ENCODE measurements at regions not wholly inside any gene's neighbourhood (a gene's known extent, or its start where the extent isn't known, plus 50 kb on each side); places are given as distances from the start of the nearest gene placed in this dataset.
"Not testable (repeated sequence)": the region's sequence is repeated elsewhere in the genome, so short reads cannot be mapped to it uniquely, and the experiment has no call there.

DNA sequence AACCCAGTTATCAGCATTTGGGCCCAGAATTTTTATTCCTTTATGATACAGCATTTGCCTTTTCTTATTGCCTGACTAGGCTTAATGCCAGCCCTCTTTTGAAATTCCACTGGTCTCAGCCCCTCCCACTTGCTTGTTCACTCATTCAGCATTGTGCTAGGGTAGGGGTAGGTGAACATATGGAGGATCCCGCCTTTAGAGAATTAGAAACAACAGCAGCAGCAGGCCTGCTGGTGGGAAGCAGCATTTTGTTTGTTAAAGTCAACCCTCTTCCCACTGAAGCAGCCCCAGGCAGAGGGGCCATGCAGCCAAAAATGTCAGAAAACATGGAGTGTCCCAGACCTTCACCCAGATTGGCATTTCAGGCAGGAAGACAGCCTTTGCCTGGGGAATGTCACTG, 1355.2 kb downstream of the CDH8 start:
- TF ChIP-seq, protein P1, sequence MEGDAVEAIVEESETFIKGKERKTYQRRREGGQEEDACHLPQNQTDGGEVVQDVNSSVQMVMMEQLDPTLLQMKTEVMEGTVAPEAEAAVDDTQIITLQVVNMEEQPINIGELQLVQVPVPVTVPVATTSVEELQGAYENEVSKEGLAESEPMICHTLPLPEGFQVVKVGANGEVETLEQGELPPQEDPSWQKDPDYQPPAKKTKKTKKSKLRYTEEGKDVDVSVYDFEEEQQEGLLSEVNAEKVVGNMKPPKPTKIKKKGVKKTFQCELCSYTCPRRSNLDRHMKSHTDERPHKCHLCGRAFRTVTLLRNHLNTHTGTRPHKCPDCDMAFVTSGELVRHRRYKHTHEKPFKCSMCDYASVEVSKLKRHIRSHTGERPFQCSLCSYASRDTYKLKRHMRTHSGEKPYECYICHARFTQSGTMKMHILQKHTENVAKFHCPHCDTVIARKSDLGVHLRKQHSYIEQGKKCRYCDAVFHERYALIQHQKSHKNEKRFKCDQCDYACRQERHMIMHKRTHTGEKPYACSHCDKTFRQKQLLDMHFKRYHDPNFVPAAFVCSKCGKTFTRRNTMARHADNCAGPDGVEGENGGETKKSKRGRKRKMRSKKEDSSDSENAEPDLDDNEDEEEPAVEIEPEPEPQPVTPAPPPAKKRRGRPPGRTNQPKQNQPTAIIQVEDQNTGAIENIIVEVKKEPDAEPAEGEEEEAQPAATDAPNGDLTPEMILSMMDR (conservative IDR thresholded peaks at IDR 0.05; ENCODE audit: control insufficient read depth, insufficient read depth, low read depth, low read length) = no peak
- no peak for DNase-seq (ENCODE audit: low read depth)
- H3K4me3 ChIP-seq (ENCODE audit: control insufficient read depth, low read depth, low read length) = no peak overlapping the region

DNA sequence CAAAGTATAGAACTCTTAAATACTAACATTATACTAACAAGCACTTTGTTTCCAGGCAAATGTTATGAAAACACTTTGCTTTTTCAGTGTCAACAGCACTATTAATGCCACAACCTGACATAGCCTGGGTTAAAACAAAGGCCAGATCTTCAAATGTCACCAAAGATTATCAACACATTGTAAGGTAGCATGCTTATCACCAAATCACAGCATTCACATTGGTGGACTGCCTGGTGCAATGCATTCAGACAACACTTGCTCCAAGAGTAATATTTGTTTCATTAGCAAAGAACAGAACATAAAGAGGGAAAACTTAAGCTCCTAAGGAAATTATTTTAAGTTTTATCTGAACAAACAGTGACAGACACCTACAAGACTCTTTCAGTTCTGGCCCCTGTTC, 1361.2 kb downstream of the CDH8 start:
- TF ChIP-seq, protein P1 (conservative IDR thresholded peaks at IDR 0.05; ENCODE audit: control insufficient read depth, insufficient read depth, low read depth, low read length) = no peak
- DNase-seq (ENCODE audit: low read depth) = no peak
- H3K4me3 ChIP-seq (ENCODE audit: control insufficient read depth, low read depth, low read length) = no peak overlapping the region

DNA sequence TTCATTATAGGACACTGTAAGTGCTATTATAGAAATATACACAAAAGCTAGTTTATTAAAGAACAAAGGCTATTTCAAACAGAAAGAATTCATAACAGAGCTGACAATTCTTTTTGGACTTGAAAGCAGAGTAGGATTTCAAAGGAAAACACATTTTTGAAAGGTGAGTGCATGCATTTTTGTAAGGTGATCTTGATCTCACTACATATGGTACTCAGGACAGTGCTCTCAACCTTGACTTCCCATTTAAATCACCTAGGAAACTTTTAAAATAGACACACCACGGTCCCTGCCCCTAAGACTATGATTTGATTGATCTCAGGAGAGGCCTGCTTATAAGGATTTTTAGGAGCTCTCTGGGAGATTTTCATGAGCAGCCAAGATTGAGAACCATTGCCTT, 1362.0 kb downstream of the CDH8 start:
- TF ChIP-seq, protein P1 (conservative IDR thresholded peaks at IDR 0.05; ENCODE audit: control insufficient read depth, insufficient read depth, low read depth, low read length) = no peak
- DNase-seq (ENCODE audit: low read depth) = no peak
- no peak overlapping the region for H3K4me3 ChIP-seq (ENCODE audit: control insufficient read depth, low read depth, low read length)

DNA sequence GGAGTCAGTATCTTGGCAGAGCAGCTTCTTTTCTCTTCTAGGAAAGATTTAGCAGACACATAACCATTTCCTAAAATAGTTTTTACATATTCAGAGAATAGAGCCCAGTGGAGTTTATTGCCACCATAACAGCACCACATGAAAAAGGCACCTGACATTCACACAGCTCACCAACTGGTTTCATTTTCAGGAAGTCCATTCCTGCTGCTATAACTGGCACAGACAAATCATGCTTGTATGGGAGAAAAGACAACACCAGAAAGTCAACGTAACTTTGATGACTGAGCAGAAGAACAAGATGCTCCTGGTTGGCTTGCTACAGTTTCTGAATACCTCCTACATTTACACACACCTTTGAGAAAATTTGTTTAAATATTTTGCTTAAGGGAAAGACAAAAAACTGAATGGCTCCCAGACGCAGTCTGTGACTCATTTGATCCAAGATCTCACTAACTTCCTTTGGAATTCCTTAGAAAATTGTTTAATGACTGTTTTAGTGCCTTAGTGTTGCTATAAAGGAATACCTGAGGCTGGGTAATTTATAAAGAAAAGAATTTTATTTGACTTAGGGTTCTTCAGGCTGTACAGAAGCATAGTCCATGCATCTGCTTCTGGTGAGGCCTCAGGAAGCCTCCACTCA, 1380.6 kb downstream of the CDH8 start:
- no peak for DNase-seq (ENCODE audit: low read depth)
- TF ChIP-seq, protein P1 (conservative IDR thresholded peaks at IDR 0.05; ENCODE audit: control insufficient read depth, insufficient read depth, low read depth, low read length) = no peak
- no peak overlapping the region for H3K4me3 ChIP-seq (ENCODE audit: control insufficient read depth, low read depth, low read length)

DNA sequence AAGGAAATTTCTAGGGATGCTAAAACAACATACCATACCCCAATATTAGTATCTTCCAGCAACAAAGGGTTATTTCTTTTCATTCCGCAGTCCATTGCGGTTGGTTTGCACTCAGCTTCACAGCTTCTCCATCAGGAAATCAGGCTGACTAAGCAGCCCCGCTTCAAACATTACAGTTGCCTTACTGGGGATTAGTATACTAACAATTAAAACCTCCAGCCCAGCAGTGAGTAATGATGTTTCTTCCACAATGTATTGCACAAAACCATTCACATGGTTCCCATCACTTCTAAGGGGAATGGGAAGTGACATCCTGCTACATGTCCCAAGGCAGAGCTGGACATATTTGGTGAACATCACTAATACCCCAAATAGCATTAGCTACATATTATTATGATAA, 1384.9 kb downstream of the CDH8 start:
- H3K4me3 ChIP-seq (ENCODE audit: control insufficient read depth, low read depth, low read length) = no peak overlapping the region
- TF ChIP-seq, protein P1 (conservative IDR thresholded peaks at IDR 0.05; ENCODE audit: control insufficient read depth, insufficient read depth, low read depth, low read length) = no peak
- no peak for DNase-seq (ENCODE audit: low read depth)

DNA sequence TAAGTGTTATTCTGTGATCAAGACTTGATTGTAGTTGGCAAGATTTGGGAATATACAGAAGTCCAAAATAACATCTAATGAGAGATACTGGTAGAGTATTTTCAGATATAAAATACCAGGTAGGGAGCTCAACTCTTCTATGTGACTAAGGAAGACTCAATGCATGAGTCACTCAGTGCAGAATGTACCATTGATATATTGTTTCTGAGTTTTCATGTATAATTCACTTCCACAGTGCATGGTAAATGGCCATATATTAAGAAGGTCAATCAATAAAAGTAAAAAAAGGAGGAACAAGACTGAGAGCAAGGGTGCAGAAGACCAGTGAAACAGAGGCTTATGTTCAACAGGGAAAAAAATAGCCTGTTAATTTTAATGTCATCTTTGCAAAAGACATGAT, 1387.9 kb downstream of the CDH8 start:
- no peak for DNase-seq (ENCODE audit: low read depth)
- H3K4me3 ChIP-seq (ENCODE audit: control insufficient read depth, low read depth, low read length) = no peak overlapping the region
- TF ChIP-seq, protein P1 (conservative IDR thresholded peaks at IDR 0.05; ENCODE audit: control insufficient read depth, insufficient read depth, low read depth, low read length) = no peak

DNA sequence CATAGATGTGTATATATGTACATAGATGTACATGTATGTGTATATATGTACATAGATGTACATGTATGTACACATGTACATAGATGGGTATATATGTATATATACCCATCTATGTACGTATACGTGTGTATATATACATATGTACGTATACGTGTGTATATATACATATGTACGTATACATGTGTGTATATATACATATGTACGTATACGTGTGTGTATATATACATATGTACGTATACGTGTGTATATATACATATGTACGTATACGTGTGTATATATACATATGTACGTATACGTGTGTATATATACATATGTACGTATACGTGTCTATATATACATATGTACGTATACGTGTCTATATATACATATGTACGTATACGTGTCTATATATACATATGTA, 1388.8 kb downstream of the CDH8 start:
- not testable (repeated sequence) for H3K4me3 ChIP-seq (ENCODE audit: control insufficient read depth, low read depth, low read length)

More for the DNA sequence above, 1388.8 kb downstream of the CDH8 start:
- DNase-seq (ENCODE audit: low read depth) = not testable (repeated sequence)
